ENCODE measurements at regions not wholly inside any gene's neighbourhood (a gene's known extent, or its start where the extent isn't known, plus 50 kb on each side); places are given as distances from the start of the nearest gene placed in this dataset.
"Not testable (repeated sequence)": the region's sequence is repeated elsewhere in the genome, so short reads cannot be mapped to it uniquely, and the experiment has no call there.

- TF ChIP-seq GATA1 (IDR thresholded peaks at IDR 0.05; ENCODE audit: low read depth, low read length): no peak
- TF ChIP-seq POLR2A (IDR thresholded peaks at IDR 0.05; ENCODE audit: low read length): no peak
- no peak for DNase-seq
Observed at GRCh38 chr4:83979773-83980172, 443.9 kb downstream of the GPAT3 start.

- TF ChIP-seq POLR2A (IDR thresholded peaks at IDR 0.05; ENCODE audit: low read length): no peak
- TF ChIP-seq GATA1 (IDR thresholded peaks at IDR 0.05; ENCODE audit: low read depth, low read length): no peak
- no peak for DNase-seq
Observed at GRCh38 chr4:83974111-83974780, 438.3 kb downstream of the GPAT3 start.

GRCh38 chr4:83964996-83965541 lies 429.2 kb downstream of the GPAT3 start:
- TF ChIP-seq GATA1 (IDR thresholded peaks at IDR 0.05; ENCODE audit: low read depth, low read length) (no peak), POLR2A (IDR thresholded peaks at IDR 0.05; ENCODE audit: low read length) (no peak)
- DNase-seq: peak; percentile 9 to 19

GRCh38 chr4:83962492-83962891 lies 426.6 kb downstream of the GPAT3 start:
- TF ChIP-seq POLR2A (IDR thresholded peaks at IDR 0.05; ENCODE audit: low read length) (no peak), GATA1 (IDR thresholded peaks at IDR 0.05; ENCODE audit: low read depth, low read length) (no peak)
- DNase-seq: no peak

- DNase-seq: peak; percentile 2 to 11
- TF ChIP-seq GATA1 (IDR thresholded peaks at IDR 0.05; ENCODE audit: low read depth, low read length) (no peak), POLR2A (IDR thresholded peaks at IDR 0.05; ENCODE audit: low read length) (no peak)
Observed at GRCh38 chr4:83961575-83961974, 425.7 kb downstream of the GPAT3 start.

- no peak for TF ChIP-seq POLR2A (IDR thresholded peaks at IDR 0.05; ENCODE audit: low read length)
- TF ChIP-seq GATA1 (IDR thresholded peaks at IDR 0.05; ENCODE audit: low read depth, low read length): no peak
- no peak for DNase-seq
Observed at GRCh38 chr4:83959160-83959559, 423.3 kb downstream of the GPAT3 start.

- DNase-seq: no peak
- TF ChIP-seq POLR2A (IDR thresholded peaks at IDR 0.05; ENCODE audit: low read length) (no peak), GATA1 (IDR thresholded peaks at IDR 0.05; ENCODE audit: low read depth, low read length) (no peak)
Observed at GRCh38 chr4:83947830-83948193, 411.9 kb downstream of the GPAT3 start.

- no peak for DNase-seq
- TF ChIP-seq GATA1 (IDR thresholded peaks at IDR 0.05; ENCODE audit: low read depth, low read length): no peak
- no peak for TF ChIP-seq POLR2A (IDR thresholded peaks at IDR 0.05; ENCODE audit: low read length)
Observed at GRCh38 chr4:83947125-83947829, 411.4 kb downstream of the GPAT3 start.

GRCh38 chr4:83943691-83944090 lies 407.8 kb downstream of the GPAT3 start:
- not testable (repeated sequence) for DNase-seq

GRCh38 chr4:83932750-83933391 lies 397.0 kb downstream of the GPAT3 start:
- no peak for TF ChIP-seq POLR2A (IDR thresholded peaks at IDR 0.05; ENCODE audit: low read length)
- TF ChIP-seq GATA1 (IDR thresholded peaks at IDR 0.05; ENCODE audit: low read depth, low read length): no peak
- no peak for DNase-seq

- no peak for TF ChIP-seq POLR2A (IDR thresholded peaks at IDR 0.05; ENCODE audit: low read length)
- no peak for DNase-seq
Observed at GRCh38 chr4:83931659-83932438, 395.9 kb downstream of the GPAT3 start.

- TF ChIP-seq POLR2A (IDR thresholded peaks at IDR 0.05; ENCODE audit: low read length): no peak
- TF ChIP-seq GATA1 (IDR thresholded peaks at IDR 0.05; ENCODE audit: low read depth, low read length): no peak
- no peak for DNase-seq
Observed at GRCh38 chr4:83929550-83929949, 393.6 kb downstream of the GPAT3 start.

- TF ChIP-seq GATA1 (IDR thresholded peaks at IDR 0.05; ENCODE audit: low read depth, low read length) (no peak), POLR2A (IDR thresholded peaks at IDR 0.05; ENCODE audit: low read length) (no peak)
Observed at GRCh38 chr4:83926950-83927349, 391.0 kb downstream of the GPAT3 start.

GRCh38 chr4:83923341-83923740 lies 387.4 kb downstream of the GPAT3 start:
- DNase-seq: no peak
- TF ChIP-seq POLR2A (IDR thresholded peaks at IDR 0.05; ENCODE audit: low read length): no peak
- TF ChIP-seq GATA1 (IDR thresholded peaks at IDR 0.05; ENCODE audit: low read depth, low read length): no peak

More at GRCh38 chr4:83926950-83927349, 391.0 kb downstream of the GPAT3 start:
- no peak for DNase-seq
